Endothelial cell (in vitro differentiated cells): ENCODE measurements at regions not wholly inside any gene's neighbourhood (a gene's known extent, or its start where the extent isn't known, plus 50 kb on each side); places are given as distances from the start of the nearest gene placed in this dataset.

Source experiments
- DNase-seq: peaks from one replicate; pipeline ENCODE4 v3.0.0; 2021; ENCODE audit warnings: low spot score
- H3K27ac Mint-ChIP-seq: one replicate; pipeline ENCODE4 v1.8.0; 2021; ENCODE audit warnings: mixed read lengths, inconsistent platforms; ENCODE audit not compliant: unreplicated experiment
- H3K27me3 Mint-ChIP-seq: one replicate; pipeline ENCODE4 v1.8.0; 2021; ENCODE audit warnings: mild to moderate bottlenecking, moderate library complexity, mixed read lengths, inconsistent platforms; ENCODE audit not compliant: unreplicated experiment
- H3K36me3 Mint-ChIP-seq: one replicate; pipeline ENCODE4 v1.8.0; 2021; ENCODE audit warnings: mild to moderate bottlenecking, low read depth, mixed read lengths, inconsistent platforms; ENCODE audit not compliant: unreplicated experiment
- H3K4me1 Mint-ChIP-seq: one replicate; pipeline ENCODE4 v1.8.0; 2021; ENCODE audit warnings: mild to moderate bottlenecking, mixed read lengths, inconsistent platforms; ENCODE audit not compliant: unreplicated experiment
- H3K4me3 Mint-ChIP-seq: one replicate; pipeline ENCODE4 v1.8.0; 2021; ENCODE audit warnings: mild to moderate bottlenecking, mixed read lengths, inconsistent platforms; ENCODE audit not compliant: unreplicated experiment
- H3K9me3 Mint-ChIP-seq: one replicate; pipeline ENCODE4 v1.8.0; 2021; ENCODE audit warnings: mixed read lengths, inconsistent platforms; ENCODE audit not compliant: unreplicated experiment
- TF ChIP-seq, protein P1 (sequence below): fragments of 200-600 bp; sonication (generic); IDR thresholded peaks from one replicate; pipeline ENCODE4 v1.5.0; 2021; ENCODE audit warnings: antibody characterized with exemption; ENCODE audit not compliant: unreplicated experiment

DNA sequence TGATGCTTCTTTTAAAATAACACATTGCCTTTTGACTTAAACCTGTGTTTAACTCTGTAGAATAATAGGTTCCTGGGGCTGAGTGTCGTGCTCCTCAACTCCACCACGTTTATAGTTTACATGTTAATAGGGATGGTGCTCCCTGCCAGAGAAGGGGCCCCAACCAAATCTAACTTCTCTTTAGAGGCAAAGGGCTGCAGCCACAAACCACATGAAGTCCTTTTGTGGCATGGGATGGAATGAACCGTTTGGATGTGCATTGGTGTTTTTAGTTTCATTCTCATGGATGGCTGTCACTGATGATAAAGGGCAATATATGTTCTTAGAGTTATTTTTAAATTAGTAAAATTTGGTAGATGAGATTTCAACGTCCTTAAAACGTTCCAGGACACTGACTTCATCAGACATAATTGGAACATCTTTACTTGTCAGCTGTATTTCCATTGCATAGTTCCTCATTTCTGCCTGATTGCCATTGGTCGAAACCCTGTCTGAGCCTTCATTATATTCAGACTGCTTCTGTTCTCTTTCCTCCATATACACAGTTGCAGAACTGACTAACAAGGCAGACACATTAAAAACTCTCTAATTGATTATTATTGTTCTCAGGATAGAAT is 60.4 kb upstream of the HPF1 start:
- Mint-ChIP-seq H3K4me3 (no peak overlapping the region), H3K27me3 (no peaks in the 10 kb centered on the region), H3K9me3 (no peaks in the 10 kb centered on the region), H3K36me3 (no peaks in the 10 kb centered on the region), H3K4me1 (no peaks in the 10 kb centered on the region), H3K27ac (no peak overlapping the region)
- no peak for DNase-seq
- TF ChIP-seq, protein P1, sequence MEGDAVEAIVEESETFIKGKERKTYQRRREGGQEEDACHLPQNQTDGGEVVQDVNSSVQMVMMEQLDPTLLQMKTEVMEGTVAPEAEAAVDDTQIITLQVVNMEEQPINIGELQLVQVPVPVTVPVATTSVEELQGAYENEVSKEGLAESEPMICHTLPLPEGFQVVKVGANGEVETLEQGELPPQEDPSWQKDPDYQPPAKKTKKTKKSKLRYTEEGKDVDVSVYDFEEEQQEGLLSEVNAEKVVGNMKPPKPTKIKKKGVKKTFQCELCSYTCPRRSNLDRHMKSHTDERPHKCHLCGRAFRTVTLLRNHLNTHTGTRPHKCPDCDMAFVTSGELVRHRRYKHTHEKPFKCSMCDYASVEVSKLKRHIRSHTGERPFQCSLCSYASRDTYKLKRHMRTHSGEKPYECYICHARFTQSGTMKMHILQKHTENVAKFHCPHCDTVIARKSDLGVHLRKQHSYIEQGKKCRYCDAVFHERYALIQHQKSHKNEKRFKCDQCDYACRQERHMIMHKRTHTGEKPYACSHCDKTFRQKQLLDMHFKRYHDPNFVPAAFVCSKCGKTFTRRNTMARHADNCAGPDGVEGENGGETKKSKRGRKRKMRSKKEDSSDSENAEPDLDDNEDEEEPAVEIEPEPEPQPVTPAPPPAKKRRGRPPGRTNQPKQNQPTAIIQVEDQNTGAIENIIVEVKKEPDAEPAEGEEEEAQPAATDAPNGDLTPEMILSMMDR = no peak

DNA sequence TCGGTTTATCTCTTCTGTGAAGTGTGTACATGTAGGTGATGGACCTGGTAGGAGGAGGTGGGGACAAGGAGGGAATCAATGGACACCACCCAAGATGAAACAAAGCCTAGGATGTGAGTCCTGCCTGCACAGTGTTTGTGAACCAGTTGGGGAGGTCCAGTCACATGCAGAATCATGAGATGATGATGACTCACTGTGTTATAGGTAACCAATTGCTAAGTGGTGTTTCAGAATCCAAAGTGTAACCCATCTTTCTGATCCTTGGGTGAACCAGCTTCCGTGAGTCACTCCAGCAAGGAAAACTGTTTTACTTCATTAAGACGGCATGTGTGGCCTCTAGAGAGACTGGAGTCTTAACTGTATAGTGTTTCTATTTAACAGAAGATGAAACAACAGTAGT is 57.9 kb upstream of the HPF1 start:
- TF ChIP-seq, protein P1 = no peak
- Mint-ChIP-seq H3K27me3 (no peaks in the 10 kb centered on the region), H3K27ac (no peak overlapping the region), H3K4me1 (no peaks in the 10 kb centered on the region), H3K4me3 (no peak overlapping the region), H3K9me3 (no peaks in the 10 kb centered on the region), H3K36me3 (no peaks in the 10 kb centered on the region)
- no peak for DNase-seq

DNA sequence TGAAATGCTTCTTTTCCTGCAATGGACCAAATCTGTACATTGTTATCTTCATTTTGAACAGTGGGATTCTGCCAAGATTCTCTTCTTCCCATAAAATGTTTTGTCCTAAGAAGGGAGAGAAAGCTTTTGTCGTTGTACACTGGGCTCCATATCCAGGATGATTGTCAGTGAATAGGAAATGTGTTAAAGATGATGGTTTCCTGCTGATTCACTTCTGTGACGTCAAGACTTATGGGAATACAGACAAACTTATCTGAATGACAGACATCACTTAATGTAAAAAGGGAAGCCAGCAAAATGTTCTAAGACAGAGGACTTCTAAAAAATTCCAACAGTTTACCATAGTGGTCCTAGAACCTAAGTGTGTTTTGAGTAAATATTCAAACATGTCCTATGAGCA is 53.7 kb upstream of the HPF1 start:
- Mint-ChIP-seq H3K4me1 (peaks cover 6% of the 10 kb centered on the region), H3K9me3 (no peaks in the 10 kb centered on the region), H3K36me3 (no peaks in the 10 kb centered on the region), H3K27ac (no peak overlapping the region), H3K27me3 (no peaks in the 10 kb centered on the region), H3K4me3 (no peak overlapping the region)
- no peak for DNase-seq
- TF ChIP-seq, protein P1 = no peak

DNA sequence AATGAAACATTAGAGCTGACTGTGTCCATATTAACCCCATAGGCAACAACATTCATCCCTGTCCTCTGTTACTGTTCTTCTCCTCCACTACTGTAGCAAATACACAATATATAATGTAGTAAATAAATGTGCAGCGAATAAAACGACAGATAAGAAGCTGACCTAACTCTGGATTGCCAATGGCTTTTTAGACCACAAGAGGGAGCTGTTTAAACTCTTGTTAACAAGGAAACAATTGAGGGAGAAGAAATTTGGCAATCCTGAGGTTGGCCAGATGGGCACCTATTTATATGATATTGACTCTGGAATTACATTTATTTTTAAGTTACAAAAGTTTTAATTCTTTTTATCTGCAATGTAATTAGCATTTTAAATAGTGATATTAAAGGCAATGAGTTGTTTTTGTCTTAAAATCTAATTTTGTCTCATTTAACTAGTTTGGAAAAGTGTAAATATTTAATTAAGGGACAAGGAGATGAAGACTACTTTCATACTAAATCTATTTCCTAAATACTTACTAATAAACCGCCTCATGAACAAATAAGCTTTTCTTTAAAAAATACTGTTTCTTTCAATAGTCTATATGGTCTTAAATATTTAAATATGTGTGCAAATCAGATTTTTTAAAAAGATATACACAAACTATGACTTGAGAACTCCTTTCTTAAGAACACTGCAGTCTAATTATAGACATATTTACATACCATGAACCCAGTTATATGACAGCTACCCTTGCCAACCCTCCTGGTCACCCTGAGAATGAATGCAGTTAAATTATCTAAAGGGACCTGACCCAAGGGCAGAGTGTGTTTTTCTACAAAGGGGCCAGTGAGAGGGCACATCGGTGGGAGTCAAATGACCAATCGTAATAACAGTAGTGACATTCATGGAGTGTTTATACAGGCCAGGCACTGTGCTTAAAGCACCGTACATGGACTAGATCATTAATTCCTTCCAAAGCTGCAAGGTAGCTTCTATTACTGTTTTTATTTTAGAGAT is 52.9 kb upstream of the HPF1 start:
- Mint-ChIP-seq H3K4me1 (peaks cover 6% of the 10 kb centered on the region), H3K4me3 (no peak overlapping the region), H3K27ac (no peak overlapping the region), H3K27me3 (no peaks in the 10 kb centered on the region), H3K36me3 (no peaks in the 10 kb centered on the region), H3K9me3 (no peaks in the 10 kb centered on the region)
- TF ChIP-seq, protein P1 = peak; percentile 80
- peak; percentile 51 for DNase-seq
